22Rv1 (cell line): ENCODE measurements at regions not wholly inside any gene's neighbourhood (a gene's known extent, or its start where the extent isn't known, plus 50 kb on each side); places are given as distances from the start of the nearest gene placed in this dataset.

Source experiments
- ZFX ChIP-seq: fragments of 450-650 bp; IDR thresholded peaks from 2 replicates; pipeline ENCODE4 v1.6.1; 2017; ENCODE audit warnings: antibody characterized with exemption, borderline replicate concordance
- TF ChIP-seq, protein P1 (sequence below): fragments of 450-650 bp; IDR thresholded peaks from 2 replicates; pipeline ENCODE4 v1.5.1; 2017; ENCODE audit warnings: mild to moderate bottlenecking

DNA sequence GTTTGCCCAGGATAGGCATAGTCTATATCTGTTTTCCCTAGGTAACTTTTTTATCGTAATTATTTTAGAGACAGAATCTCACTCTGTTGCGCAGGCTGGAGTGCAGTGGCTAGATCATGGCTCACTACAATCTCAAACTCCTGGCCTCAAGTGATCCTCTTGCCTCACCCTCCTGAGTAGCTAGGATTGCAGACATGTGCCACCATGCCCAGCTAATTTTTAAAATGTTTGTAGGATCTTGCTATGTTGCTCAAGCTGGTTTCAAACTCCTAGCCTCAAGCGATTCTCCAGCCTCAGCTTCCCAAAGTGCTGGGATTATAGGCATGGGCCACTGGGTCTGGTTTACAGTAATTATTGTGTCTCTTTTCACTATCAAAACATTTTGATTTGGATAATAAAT lies 58.6 kb upstream of the SOX13 start:
- TF ChIP-seq, protein P1, sequence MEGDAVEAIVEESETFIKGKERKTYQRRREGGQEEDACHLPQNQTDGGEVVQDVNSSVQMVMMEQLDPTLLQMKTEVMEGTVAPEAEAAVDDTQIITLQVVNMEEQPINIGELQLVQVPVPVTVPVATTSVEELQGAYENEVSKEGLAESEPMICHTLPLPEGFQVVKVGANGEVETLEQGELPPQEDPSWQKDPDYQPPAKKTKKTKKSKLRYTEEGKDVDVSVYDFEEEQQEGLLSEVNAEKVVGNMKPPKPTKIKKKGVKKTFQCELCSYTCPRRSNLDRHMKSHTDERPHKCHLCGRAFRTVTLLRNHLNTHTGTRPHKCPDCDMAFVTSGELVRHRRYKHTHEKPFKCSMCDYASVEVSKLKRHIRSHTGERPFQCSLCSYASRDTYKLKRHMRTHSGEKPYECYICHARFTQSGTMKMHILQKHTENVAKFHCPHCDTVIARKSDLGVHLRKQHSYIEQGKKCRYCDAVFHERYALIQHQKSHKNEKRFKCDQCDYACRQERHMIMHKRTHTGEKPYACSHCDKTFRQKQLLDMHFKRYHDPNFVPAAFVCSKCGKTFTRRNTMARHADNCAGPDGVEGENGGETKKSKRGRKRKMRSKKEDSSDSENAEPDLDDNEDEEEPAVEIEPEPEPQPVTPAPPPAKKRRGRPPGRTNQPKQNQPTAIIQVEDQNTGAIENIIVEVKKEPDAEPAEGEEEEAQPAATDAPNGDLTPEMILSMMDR: no peak
- no peak for TF ChIP-seq ZFX
